ENCODE measurements at regions not wholly inside any gene's neighbourhood (a gene's known extent, or its start where the extent isn't known, plus 50 kb on each side); places are given as distances from the start of the nearest gene placed in this dataset.
"Not testable (repeated sequence)": the region's sequence is repeated elsewhere in the genome, so short reads cannot be mapped to it uniquely, and the experiment has no call there.

- not testable (repeated sequence) for H3K9me3 Mint-ChIP-seq; ATAC-seq (replicated peaks; ENCODE audit: extremely low read depth, poor library complexity, severe bottlenecking); H3K4me3 Mint-ChIP-seq; H3K4me1 Mint-ChIP-seq; H3K27ac Mint-ChIP-seq (ENCODE audit: low read depth); H3K36me3 Mint-ChIP-seq (ENCODE audit: insufficient read depth); H3K27me3 Mint-ChIP-seq; DNase-seq (ENCODE audit: low spot score in 2 of 2)
These were observed 67.8 kb upstream of the OSBPL3 start for GRCh38 chr7:25047571-25048443.

GRCh38 chr7:25037325-25037724 lies 57.3 kb upstream of the OSBPL3 start:
- H3K27me3 Mint-ChIP-seq = no peaks in the 10 kb centered on the region
- ATAC-seq (replicated peaks; ENCODE audit: extremely low read depth, poor library complexity, severe bottlenecking) = no peak
- no peak overlapping the region for H3K4me3 Mint-ChIP-seq
- no peak for DNase-seq (ENCODE audit: low spot score in 2 of 2)
- H3K27ac Mint-ChIP-seq (ENCODE audit: low read depth) = no peak overlapping the region
- no peaks in the 10 kb centered on the region for H3K36me3 Mint-ChIP-seq (ENCODE audit: insufficient read depth)
- H3K9me3 Mint-ChIP-seq = peaks cover 9% of the 10 kb centered on the region
- no peaks in the 10 kb centered on the region for H3K4me1 Mint-ChIP-seq

- H3K4me3 Mint-ChIP-seq = no peak overlapping the region
- no peak overlapping the region for H3K27ac Mint-ChIP-seq (ENCODE audit: low read depth)
- H3K27me3 Mint-ChIP-seq = no peaks in the 10 kb centered on the region
- peaks cover 14% of the 10 kb centered on the region for H3K4me1 Mint-ChIP-seq
- H3K9me3 Mint-ChIP-seq = peaks cover 9% of the 10 kb centered on the region
- no peak for DNase-seq (ENCODE audit: low spot score in 2 of 2)
- no peak for ATAC-seq (replicated peaks; ENCODE audit: extremely low read depth, poor library complexity, severe bottlenecking)
- H3K36me3 Mint-ChIP-seq (ENCODE audit: insufficient read depth) = peaks cover 2% of the 10 kb centered on the region
These were observed 55.3 kb upstream of the OSBPL3 start for GRCh38 chr7:25035274-25035673.

GRCh38 chr7:25034136-25034535 lies 54.2 kb upstream of the OSBPL3 start:
- ATAC-seq (replicated peaks; ENCODE audit: extremely low read depth, poor library complexity, severe bottlenecking) = no peak
- Mint-ChIP-seq H3K9me3 (peaks cover 9% of the 10 kb centered on the region), H3K4me1 (peaks cover 26% of the 10 kb centered on the region), H3K36me3 (ENCODE audit: insufficient read depth) (peaks cover 4% of the 10 kb centered on the region), H3K27me3 (no peaks in the 10 kb centered on the region), H3K27ac (ENCODE audit: low read depth) (no peak overlapping the region), H3K4me3 (no peak overlapping the region)
- no peak for DNase-seq (ENCODE audit: low spot score in 2 of 2)

GRCh38 chr7:25032774-25033743 lies 53.1 kb upstream of the OSBPL3 start:
- DNase-seq (ENCODE audit: low spot score in 2 of 2) (no peak), ATAC-seq (replicated peaks; ENCODE audit: extremely low read depth, poor library complexity, severe bottlenecking) (no peak)
- no peaks in the 10 kb centered on the region for H3K27me3 Mint-ChIP-seq
- peaks cover 37% of the 10 kb centered on the region for H3K4me1 Mint-ChIP-seq
- H3K27ac Mint-ChIP-seq (ENCODE audit: low read depth) = peak overlapping the region; percentile 47
- H3K9me3 Mint-ChIP-seq = peaks cover 13% of the 10 kb centered on the region
- H3K36me3 Mint-ChIP-seq (ENCODE audit: insufficient read depth) = peaks cover 4% of the 10 kb centered on the region
- H3K4me3 Mint-ChIP-seq = no peak overlapping the region

GRCh38 chr7:25031432-25031831 lies 51.5 kb upstream of the OSBPL3 start:
- Mint-ChIP-seq H3K9me3 (peaks cover 11% of the 10 kb centered on the region), H3K27ac (ENCODE audit: low read depth) (no peak overlapping the region), H3K27me3 (no peaks in the 10 kb centered on the region), H3K4me3 (no peak overlapping the region), H3K4me1 (peaks cover 47% of the 10 kb centered on the region), H3K36me3 (ENCODE audit: insufficient read depth) (peaks cover 4% of the 10 kb centered on the region)
- no peak for DNase-seq (ENCODE audit: low spot score in 2 of 2)
- ATAC-seq (replicated peaks; ENCODE audit: extremely low read depth, poor library complexity, severe bottlenecking) = no peak

- Mint-ChIP-seq H3K9me3 (peaks cover 7% of the 10 kb centered on the region), H3K27me3 (no peaks in the 10 kb centered on the region), H3K27ac (ENCODE audit: low read depth) (no peak overlapping the region), H3K4me3 (no peak overlapping the region), H3K36me3 (ENCODE audit: insufficient read depth) (peaks cover 4% of the 10 kb centered on the region), H3K4me1 (peaks cover 52% of the 10 kb centered on the region)
- no peak for DNase-seq (ENCODE audit: low spot score in 2 of 2)
- no peak for ATAC-seq (replicated peaks; ENCODE audit: extremely low read depth, poor library complexity, severe bottlenecking)
These were observed 51.0 kb upstream of the OSBPL3 start for GRCh38 chr7:25031007-25031406.
